ENCODE measurements at regions not wholly inside any gene's neighbourhood (a gene's known extent, or its start where the extent isn't known, plus 50 kb on each side); places are given as distances from the start of the nearest gene placed in this dataset.
A peak's percentile ranks its signal among the peaks of the same experiment; 100 is the strongest.

- TF ChIP-seq TAF1 (IDR thresholded peaks at IDR 0.05; ENCODE audit: borderline replicate concordance, low read depth, low read length) (0 out of 2 replicates have a peak, but pooled peaks have one; percentile 19), WRNIP1 (IDR thresholded peaks at IDR 0.05; ENCODE audit: borderline replicate concordance, low read depth, low read length) (no peak), ZNF687 (IDR thresholded peaks at IDR 0.05) (peak; percentile 90), IKZF1 (conservative IDR thresholded peaks at IDR 0.05) (peak; percentile 97), CREB1 (IDR thresholded peaks at IDR 0.05; ENCODE audit: low read depth) (peak; percentile 72), FOS (IDR thresholded peaks at IDR 0.05; ENCODE audit: borderline replicate concordance, extremely low read depth, insufficient read length) (no peak), USF1 (IDR thresholded peaks at IDR 0.05; ENCODE audit: borderline replicate concordance, extremely low read length, insufficient read depth, low read depth, low read length) (no peak), REST (IDR thresholded peaks at IDR 0.05; ENCODE audit: low read depth, low read length) (no peak), NBN (IDR thresholded peaks at IDR 0.05) (peak; percentile 86), ZNF592 (IDR thresholded peaks at IDR 0.05) (peak; percentile 70; the same call in 1 of the 2 replicates)
Measured at GRCh38 chr5:116763987-116764866, 189.6 kb upstream of the SEMA6A start (continued).

Data from GM12878 (cell line).